ENCODE measurements at regions not wholly inside any gene's neighbourhood (a gene's known extent, or its start where the extent isn't known, plus 50 kb on each side); places are given as distances from the start of the nearest gene placed in this dataset.

- Histone ChIP-seq H3K4me3 (ENCODE audit: low read depth, low read length, poor library complexity, severe bottlenecking) (no peak overlapping the region), H2AFZ (ENCODE audit: low read length) (no peak overlapping the region), H3K4me1 (ENCODE audit: insufficient read depth, low read length, poor library complexity, severe bottlenecking) (no peaks in the 10 kb centered on the region), H3K79me2 (ENCODE audit: insufficient read depth, low read depth, low read length) (no peaks in the 10 kb centered on the region), H3K9me2 (ENCODE audit: insufficient read depth, low read length) (no peaks in the 10 kb centered on the region), H3K36me3 (ENCODE audit: insufficient read depth, low read length) (no peaks in the 10 kb centered on the region), H3K9me3 (ENCODE audit: low read length) (no peaks in the 10 kb centered on the region), H4K20me1 (ENCODE audit: insufficient read depth, low read length) (no peaks in the 10 kb centered on the region), H3K27ac (ENCODE audit: low read depth, low read length, poor library complexity, severe bottlenecking) (no peak overlapping the region), H3K4me2 (ENCODE audit: low read length) (0 out of 2 replicates have a peak overlapping the region, but pooled peaks have one; percentile 16)
- DNase-seq (ENCODE audit: low spot score): no peak
- intact Hi-C loops (cut with micrococcal nuclease; ENCODE audit: unreplicated experiment): no loop called here
- CTCF ChIA-PET (ENCODE audit: unreplicated experiment): no interaction called here
- POLR2A ChIA-PET: no interaction called here
- BruUV-seq (replicated peaks): no TSS peak
- no peak for TF ChIP-seq CTCF (conservative IDR thresholded peaks at IDR 0.05; ENCODE audit: low read length)
- no peak for TF ChIP-seq EZH2phosphoT487 (IDR thresholded peaks at IDR 0.05; ENCODE audit: borderline replicate concordance, low read depth, low read length)
Measured at GRCh38 chrX:44651358-44651757, 108.7 kb upstream of the FUNDC1 start.

- Histone ChIP-seq H3K9me2 (ENCODE audit: insufficient read depth, low read length) (no peaks in the 10 kb centered on the region), H2AFZ (ENCODE audit: low read length) (no peak overlapping the region), H4K20me1 (ENCODE audit: insufficient read depth, low read length) (no peaks in the 10 kb centered on the region), H3K36me3 (ENCODE audit: insufficient read depth, low read length) (no peaks in the 10 kb centered on the region), H3K4me1 (ENCODE audit: insufficient read depth, low read length, poor library complexity, severe bottlenecking) (no peaks in the 10 kb centered on the region), H3K4me3 (ENCODE audit: low read depth, low read length, poor library complexity, severe bottlenecking) (no peak overlapping the region), H3K79me2 (ENCODE audit: insufficient read depth, low read depth, low read length) (no peaks in the 10 kb centered on the region), H3K27ac (ENCODE audit: low read depth, low read length, poor library complexity, severe bottlenecking) (no peak overlapping the region), H3K4me2 (ENCODE audit: low read length) (no peak overlapping the region), H3K9me3 (ENCODE audit: low read length) (no peaks in the 10 kb centered on the region)
- POLR2A ChIA-PET: no interaction called here
- DNase-seq (ENCODE audit: low spot score): no peak
- intact Hi-C loops (cut with micrococcal nuclease; ENCODE audit: unreplicated experiment): no loop called here
- BruUV-seq (replicated peaks): no TSS peak
- CTCF ChIA-PET (ENCODE audit: unreplicated experiment): no interaction called here
- no peak for TF ChIP-seq EZH2phosphoT487 (IDR thresholded peaks at IDR 0.05; ENCODE audit: borderline replicate concordance, low read depth, low read length)
- TF ChIP-seq CTCF (conservative IDR thresholded peaks at IDR 0.05; ENCODE audit: low read length): no peak
Measured at GRCh38 chrX:44643723-44644122, 101.1 kb upstream of the FUNDC1 start.

- TF ChIP-seq EZH2phosphoT487 (IDR thresholded peaks at IDR 0.05; ENCODE audit: borderline replicate concordance, low read depth, low read length) (no peak), CTCF (conservative IDR thresholded peaks at IDR 0.05; ENCODE audit: low read length) (no peak)
- DNase-seq (ENCODE audit: low spot score): no peak
- no peak overlapping the region for H3K4me2 ChIP-seq (ENCODE audit: low read length)
- no peak overlapping the region for H2AFZ ChIP-seq (ENCODE audit: low read length)
- H3K27ac ChIP-seq (ENCODE audit: low read depth, low read length, poor library complexity, severe bottlenecking): no peak overlapping the region
- H3K79me2 ChIP-seq (ENCODE audit: insufficient read depth, low read depth, low read length): no peaks in the 10 kb centered on the region
- intact Hi-C loops (cut with micrococcal nuclease; ENCODE audit: unreplicated experiment): no loop called here
- H3K9me2 ChIP-seq (ENCODE audit: insufficient read depth, low read length): no peaks in the 10 kb centered on the region
- no TSS peak for BruUV-seq (replicated peaks)
- H3K4me1 ChIP-seq (ENCODE audit: insufficient read depth, low read length, poor library complexity, severe bottlenecking): no peaks in the 10 kb centered on the region
- no peaks in the 10 kb centered on the region for H4K20me1 ChIP-seq (ENCODE audit: insufficient read depth, low read length)
- H3K36me3 ChIP-seq (ENCODE audit: insufficient read depth, low read length): no peaks in the 10 kb centered on the region
- H3K4me3 ChIP-seq (ENCODE audit: low read depth, low read length, poor library complexity, severe bottlenecking): no peak overlapping the region
- no peaks in the 10 kb centered on the region for H3K9me3 ChIP-seq (ENCODE audit: low read length)
- POLR2A ChIA-PET: no interaction called here
- CTCF ChIA-PET (ENCODE audit: unreplicated experiment): no interaction called here
Measured at GRCh38 chrX:44637282-44637681, 94.6 kb upstream of the FUNDC1 start.
